HEK293 (cell line): ENCODE measurements at regions not wholly inside any gene's neighbourhood (a gene's known extent, or its start where the extent isn't known, plus 50 kb on each side); places are given as distances from the start of the nearest gene placed in this dataset.
A peak's percentile ranks its signal among the peaks of the same experiment; 100 is the strongest.

ENCODE experiments used
- CTCF ChIP-seq: fragments of 450-650 bp; formaldehyde crosslinking; IDR thresholded peaks from 2 replicates; pipeline ENCODE4 v1.5.1; 2016; ENCODE audit warnings: missing biosample characterization, missing genetic modification characterization
- GFI1B ChIP-seq: fragments of 450-650 bp; formaldehyde crosslinking; IDR thresholded peaks from 2 replicates; pipeline ENCODE4 v1.5.1; 2016; ENCODE audit warnings: missing biosample characterization, missing genetic modification characterization
- IKZF3 ChIP-seq: fragments of 450-650 bp; IDR thresholded peaks from 2 replicates; pipeline ENCODE4 v1.5.0; 2018; ENCODE audit warnings: missing biosample characterization, mild to moderate bottlenecking, missing genetic modification characterization, moderate library complexity
- MZF1 ChIP-seq: fragments of 450-650 bp; formaldehyde crosslinking; IDR thresholded peaks from 2 replicates; pipeline ENCODE4 v1.5.1; 2017; ENCODE audit warnings: missing biosample characterization, missing genetic modification characterization, borderline replicate concordance
- PBX3 ChIP-seq: sonication (generic); formaldehyde crosslinking; IDR thresholded peaks from 2 replicates; pipeline ENCODE4 v1.8.1; 2022; ENCODE audit warnings: mild to moderate bottlenecking, moderate library complexity, missing genetic modification reagents
- PRDM1 ChIP-seq: fragments of 450-650 bp; formaldehyde crosslinking; IDR thresholded peaks from 2 replicates; pipeline ENCODE4; 2016; ENCODE audit warnings: missing biosample characterization, missing genetic modification characterization
- TCF7L2 ChIP-seq: IDR thresholded peaks from 2 replicates; pipeline ENCODE4 v1.6.1; 2011; ENCODE audit warnings: low read depth, mild to moderate bottlenecking, inconsistent platforms, low read length, moderate library complexity, borderline replicate concordance
- WT1 ChIP-seq: fragments of 450-650 bp; formaldehyde crosslinking; IDR thresholded peaks from 2 replicates; pipeline ENCODE4 v1.5.1; 2016; ENCODE audit warnings: missing biosample characterization, missing genetic modification characterization
- ZBTB1 ChIP-seq: fragments of 450-650 bp; formaldehyde crosslinking; IDR thresholded peaks from 2 replicates; pipeline ENCODE4 v1.5.1; 2016; ENCODE audit warnings: missing biosample characterization, missing genetic modification characterization
- ZBTB10 ChIP-seq: fragments of 450-650 bp; formaldehyde crosslinking; IDR thresholded peaks from 2 replicates; pipeline ENCODE4 v1.5.1; 2016; ENCODE audit warnings: missing biosample characterization, missing genetic modification characterization
- ZBTB7A ChIP-seq: fragments of 450-650 bp; formaldehyde crosslinking; IDR thresholded peaks from 2 replicates; pipeline ENCODE4 v1.5.1; 2016; ENCODE audit warnings: low read depth, missing biosample characterization, missing genetic modification characterization
- ZFP69B ChIP-seq: fragments of 450-650 bp; formaldehyde crosslinking; IDR thresholded peaks from 2 replicates; pipeline ENCODE4 v1.5.1; 2016; ENCODE audit warnings: missing biosample characterization, missing genetic modification characterization
- ZNF10 ChIP-seq: fragments of 450-650 bp; formaldehyde crosslinking; IDR thresholded peaks from 2 replicates; pipeline ENCODE4 v1.5.1; 2017; ENCODE audit warnings: missing biosample characterization, missing genetic modification characterization
- ZNF146 ChIP-seq: fragments of 450-650 bp; formaldehyde crosslinking; IDR thresholded peaks from 2 replicates; pipeline ENCODE4 v1.5.1; 2016; ENCODE audit warnings: missing biosample characterization, missing genetic modification characterization
- ZNF175 ChIP-seq: fragments of 450-650 bp; formaldehyde crosslinking; IDR thresholded peaks from 2 replicates; pipeline ENCODE4 v1.5.1; 2016; ENCODE audit warnings: missing biosample characterization, missing genetic modification characterization
- ZNF211 ChIP-seq: fragments of 450-650 bp; formaldehyde crosslinking; IDR thresholded peaks from 2 replicates; pipeline ENCODE4 v1.5.1; 2016; ENCODE audit warnings: low read depth, missing biosample characterization, missing genetic modification characterization
- ZNF335 ChIP-seq: fragments of 450-650 bp; formaldehyde crosslinking; conservative IDR thresholded peaks from 2 replicates; pipeline ENCODE4 v1.5.1; 2016; ENCODE audit warnings: missing biosample characterization, missing genetic modification characterization
- ZNF37A ChIP-seq: fragments of 450-650 bp; IDR thresholded peaks from 2 replicates; pipeline ENCODE4 v1.5.1; 2018; ENCODE audit warnings: missing biosample characterization, missing genetic modification characterization
- ZNF426 ChIP-seq: fragments of 450-650 bp; formaldehyde crosslinking; IDR thresholded peaks from 2 replicates; pipeline ENCODE4 v1.5.1; 2017; ENCODE audit warnings: missing biosample characterization, missing genetic modification characterization, mild to moderate bottlenecking, inconsistent platforms, moderate library complexity
- ZNF510 ChIP-seq: fragments of 450-650 bp; formaldehyde crosslinking; IDR thresholded peaks from 2 replicates; pipeline ENCODE4 v1.5.1; 2018; ENCODE audit warnings: mild to moderate bottlenecking, missing genetic modification characterization, missing biosample characterization; ENCODE audit not compliant: insufficient replicate concordance
- ZNF580 ChIP-seq: fragments of 450-650 bp; formaldehyde crosslinking; IDR thresholded peaks from 2 replicates; pipeline ENCODE4 v1.5.1; 2016; ENCODE audit warnings: missing biosample characterization, missing genetic modification characterization
- ZNF621 ChIP-seq: fragments of 450-650 bp; formaldehyde crosslinking; IDR thresholded peaks from 2 replicates; pipeline ENCODE4 v1.5.1; 2017; ENCODE audit warnings: missing biosample characterization, missing genetic modification characterization
- ZNF639 ChIP-seq: fragments of 450-650 bp; formaldehyde crosslinking; IDR thresholded peaks from 2 replicates; pipeline ENCODE4 v1.5.1; 2016; ENCODE audit warnings: missing biosample characterization, missing genetic modification characterization
- ZNF660 ChIP-seq: fragments of 450-650 bp; IDR thresholded peaks from 2 replicates; pipeline ENCODE4 v1.5.1; 2018; ENCODE audit warnings: missing biosample characterization, mild to moderate bottlenecking, missing genetic modification characterization
- ZNF677 ChIP-seq: fragments of 450-650 bp; IDR thresholded peaks from 2 replicates; pipeline ENCODE4 v1.5.0; 2018; ENCODE audit warnings: missing biosample characterization, mild to moderate bottlenecking, missing genetic modification characterization, moderate library complexity
- ZNF791 ChIP-seq: fragments of 450-650 bp; formaldehyde crosslinking; IDR thresholded peaks from 2 replicates; pipeline ENCODE4 v1.5.1; 2016; ENCODE audit warnings: missing biosample characterization, missing genetic modification characterization
- ZNF837 ChIP-seq: fragments of 450-650 bp; formaldehyde crosslinking; IDR thresholded peaks from 2 replicates; pipeline ENCODE4 v1.5.1; 2016; ENCODE audit warnings: missing biosample characterization, missing genetic modification characterization
- ZSCAN23 ChIP-seq: fragments of 450-650 bp; formaldehyde crosslinking; IDR thresholded peaks from 2 replicates; pipeline ENCODE4 v1.5.1; 2016; ENCODE audit warnings: missing biosample characterization, missing genetic modification characterization
- ZSCAN30 ChIP-seq: fragments of 450-650 bp; IDR thresholded peaks from 2 replicates; pipeline ENCODE4 v1.5.1; 2018; ENCODE audit warnings: missing biosample characterization, mild to moderate bottlenecking, missing genetic modification characterization, moderate library complexity
- ZSCAN5A ChIP-seq: fragments of 450-650 bp; formaldehyde crosslinking; IDR thresholded peaks from 2 replicates; pipeline ENCODE4 v1.5.1; 2016; ENCODE audit warnings: missing biosample characterization, missing genetic modification characterization

GRCh38 chr2:240232961-240233884, 92.8 kb upstream of the OTOS start (continued):
- TF ChIP-seq ZNF175 (tag by site-specific recombination): no peak
- peak; percentile 64 for TF ChIP-seq ZNF335 (tag by site-specific recombination)
- no peak for TF ChIP-seq ZSCAN30 (tag by site-specific recombination)
- no peak for TF ChIP-seq IKZF3 (tag by site-specific recombination)
- TF ChIP-seq ZNF639 (tag by site-specific recombination): no peak
- TF ChIP-seq ZSCAN5A (tag by site-specific recombination): no peak
- TF ChIP-seq MZF1 (tag by site-specific recombination): no peak
- TF ChIP-seq CTCF (tag by site-specific recombination): peak; percentile 81
- TF ChIP-seq ZNF660 (tag by site-specific recombination): 0 out of 2 replicates have a peak, but pooled peaks have one; percentile 25
- no peak for TF ChIP-seq ZFP69B (tag by site-specific recombination)
- no peak for TF ChIP-seq ZNF426 (tag by site-specific recombination)
- no peak for TF ChIP-seq ZNF37A (tag by site-specific recombination)
- TF ChIP-seq ZNF791 (tag by site-specific recombination): no peak
- TF ChIP-seq WT1 (tag by site-specific recombination): peak; percentile 46; the same call in 1 of the 2 replicates
- TF ChIP-seq ZNF580 (tag by site-specific recombination): no peak
- peak; percentile 39; the same call in 1 of the 2 replicates for TF ChIP-seq ZBTB10 (tag by site-specific recombination)
- TF ChIP-seq TCF7L2: no peak
- no peak for TF ChIP-seq ZBTB1 (tag by site-specific recombination)
- TF ChIP-seq ZNF146 (tag by site-specific recombination): no peak
- no peak for TF ChIP-seq ZNF510
- no peak for TF ChIP-seq GFI1B (tag by site-specific recombination)
- no peak for TF ChIP-seq ZNF10 (tag by site-specific recombination)
- TF ChIP-seq ZNF837: no peak
- TF ChIP-seq ZBTB7A: no peak
- no peak for TF ChIP-seq PBX3
- TF ChIP-seq PRDM1: no peak
- no peak for TF ChIP-seq ZSCAN23
- TF ChIP-seq ZNF211: no peak
- TF ChIP-seq ZNF621 (tag by site-specific recombination): no peak
- no peak for TF ChIP-seq ZNF677
